KG1 (cell line): ENCODE measurements at regions not wholly inside any gene's neighbourhood (a gene's known extent, or its start where the extent isn't known, plus 50 kb on each side); places are given as distances from the start of the nearest gene placed in this dataset.

Source experiments
- DNase-seq: peaks from one replicate; lab custom pipeline; 2025; lab: John Stamatoyannopoulos, UW

GRCh38 chr15:35857567-35858226 lies 311.7 kb upstream of the DPH6 start:
- no peak for DNase-seq

GRCh38 chr15:35858707-35859106 lies 312.7 kb upstream of the DPH6 start:
- no peak for DNase-seq

GRCh38 chr15:35863655-35864054 lies 317.7 kb upstream of the DPH6 start:
- no peak for DNase-seq

- DNase-seq, result no peak
Measured at GRCh38 chr15:35867356-35867755, 321.4 kb upstream of the DPH6 start.

- DNase-seq, result no peak
Measured at GRCh38 chr15:35871282-35871681, 325.3 kb upstream of the DPH6 start.

- DNase-seq, result no peak
Measured at GRCh38 chr15:35871812-35872211, 325.8 kb upstream of the DPH6 start.

- DNase-seq, result no peak
Measured at GRCh38 chr15:35872577-35872976, 326.6 kb upstream of the DPH6 start.

- DNase-seq, result no peak
Measured at GRCh38 chr15:35874260-35874905, 328.4 kb upstream of the DPH6 start.

GRCh38 chr15:35876762-35877161 lies 330.8 kb upstream of the DPH6 start:
- DNase-seq, result no peak

- no peak for DNase-seq
Measured at GRCh38 chr15:35880896-35881295, 334.9 kb upstream of the DPH6 start.

- DNase-seq, result no peak
Measured at GRCh38 chr15:35885870-35886269, 339.9 kb upstream of the DPH6 start.

- DNase-seq, result no peak
Measured at GRCh38 chr15:35886765-35887164, 340.8 kb upstream of the DPH6 start.

GRCh38 chr15:35888815-35889214 lies 342.9 kb upstream of the DPH6 start:
- DNase-seq, result no peak

- DNase-seq, result no peak
Measured at GRCh38 chr15:35907511-35907910, 361.5 kb upstream of the DPH6 start.

GRCh38 chr15:35909414-35909813 lies 363.4 kb upstream of the DPH6 start:
- no peak for DNase-seq

- DNase-seq, result no peak
Measured at GRCh38 chr15:35910227-35910626, 364.3 kb upstream of the DPH6 start.

- no peak for DNase-seq
Measured at GRCh38 chr15:35911052-35911777, 365.2 kb upstream of the DPH6 start.

- DNase-seq, result no peak
Measured at GRCh38 chr15:35912196-35912595, 366.2 kb upstream of the DPH6 start.

- DNase-seq, result no peak
Measured at GRCh38 chr15:35914573-35914972, 368.6 kb upstream of the DPH6 start.

- no peak for DNase-seq
Measured at GRCh38 chr15:35921046-35921445, 375.1 kb upstream of the DPH6 start.

GRCh38 chr15:35925275-35926006 lies 379.5 kb upstream of the DPH6 start:
- DNase-seq, result no peak

- DNase-seq, result no peak
Measured at GRCh38 chr15:35926007-35926380, 380.0 kb upstream of the DPH6 start.

GRCh38 chr15:35928847-35929246 lies 382.9 kb upstream of the DPH6 start:
- DNase-seq, result no peak
